HG03103 (cell line): ENCODE measurements at regions not wholly inside any gene's neighbourhood (a gene's known extent, or its start where the extent isn't known, plus 50 kb on each side); places are given as distances from the start of the nearest gene placed in this dataset.

ENCODE experiments used
- ATAC-seq: cut with Tn5 transposase; IDR thresholded peaks from one replicate; pipeline ENCODE4 v1.9.1; 2021; ENCODE audit warnings: low read depth; ENCODE audit not compliant: unreplicated experiment

- ATAC-seq: no peak
Measured at GRCh38 chr14:89614009-89614691, 197.1 kb upstream of the FOXN3 start.

- ATAC-seq: no peak
Measured at GRCh38 chr14:89613260-89614008, 196.4 kb upstream of the FOXN3 start.

- no peak for ATAC-seq
Measured at GRCh38 chr14:89609500-89610100, 192.6 kb upstream of the FOXN3 start.

GRCh38 chr14:89607453-89607852, 190.4 kb upstream of the FOXN3 start:
- no peak for ATAC-seq

GRCh38 chr14:89603938-89604480, 187.0 kb upstream of the FOXN3 start:
- ATAC-seq: no peak

- no peak for ATAC-seq
Measured at GRCh38 chr14:89600950-89601826, 184.2 kb upstream of the FOXN3 start.

- ATAC-seq: no peak
Measured at GRCh38 chr14:89600029-89600428, 183.0 kb upstream of the FOXN3 start.

GRCh38 chr14:89598548-89599186, 181.6 kb upstream of the FOXN3 start:
- no peak for ATAC-seq

GRCh38 chr14:89592961-89593360, 175.9 kb upstream of the FOXN3 start:
- ATAC-seq: no peak

GRCh38 chr14:89589400-89590118, 172.5 kb upstream of the FOXN3 start:
- peak; percentile 61 for ATAC-seq

- ATAC-seq: no peak
Measured at GRCh38 chr14:89588840-89589296, 171.8 kb upstream of the FOXN3 start.

GRCh38 chr14:89588016-89588415, 171.0 kb upstream of the FOXN3 start:
- ATAC-seq: no peak

GRCh38 chr14:89587136-89587420, 170.0 kb upstream of the FOXN3 start:
- no peak for ATAC-seq

GRCh38 chr14:89586258-89587135, 169.5 kb upstream of the FOXN3 start:
- no peak for ATAC-seq

- ATAC-seq: no peak
Measured at GRCh38 chr14:89578156-89578555, 161.1 kb upstream of the FOXN3 start.

- no peak for ATAC-seq
Measured at GRCh38 chr14:89576960-89577359, 159.9 kb upstream of the FOXN3 start.

- no peak for ATAC-seq
Measured at GRCh38 chr14:89576145-89576927, 159.3 kb upstream of the FOXN3 start.
